Kidney epithelial cell (primary cell): ENCODE measurements at regions not wholly inside any gene's neighbourhood (a gene's known extent, or its start where the extent isn't known, plus 50 kb on each side); places are given as distances from the start of the nearest gene placed in this dataset.
"Not testable (repeated sequence)": the region's sequence is repeated elsewhere in the genome, so short reads cannot be mapped to it uniquely, and the experiment has no call there.

Source experiments
- DNase-seq: peaks from one replicate; pipeline ENCODE4 v3.0.0-alpha.2; 2010; ENCODE audit warnings: low read depth
- H3K27me3 ChIP-seq: 2 replicates; pipeline ENCODE4 v1.6.0; 2011; ENCODE audit warnings: low read length; ENCODE audit not compliant: control insufficient read depth, insufficient read depth
- H3K36me3 ChIP-seq: 2 replicates; pipeline ENCODE4 v1.5.1; 2011; ENCODE audit warnings: low read length; ENCODE audit not compliant: control insufficient read depth, insufficient read depth
- H3K4me3 ChIP-seq: 2 replicates; pipeline ENCODE4 v1.5.1; 2011; ENCODE audit warnings: low read depth, mild to moderate bottlenecking, control low read depth, low read length
- TF ChIP-seq, protein P1 (sequence below): IDR thresholded peaks from 2 replicates; pipeline ENCODE4 v1.5.1; 2011; ENCODE audit warnings: mild to moderate bottlenecking, moderate library complexity, low read length, control low read depth, inconsistent platforms; ENCODE audit not compliant: insufficient read depth, poor library complexity, severe bottlenecking

DNA sequence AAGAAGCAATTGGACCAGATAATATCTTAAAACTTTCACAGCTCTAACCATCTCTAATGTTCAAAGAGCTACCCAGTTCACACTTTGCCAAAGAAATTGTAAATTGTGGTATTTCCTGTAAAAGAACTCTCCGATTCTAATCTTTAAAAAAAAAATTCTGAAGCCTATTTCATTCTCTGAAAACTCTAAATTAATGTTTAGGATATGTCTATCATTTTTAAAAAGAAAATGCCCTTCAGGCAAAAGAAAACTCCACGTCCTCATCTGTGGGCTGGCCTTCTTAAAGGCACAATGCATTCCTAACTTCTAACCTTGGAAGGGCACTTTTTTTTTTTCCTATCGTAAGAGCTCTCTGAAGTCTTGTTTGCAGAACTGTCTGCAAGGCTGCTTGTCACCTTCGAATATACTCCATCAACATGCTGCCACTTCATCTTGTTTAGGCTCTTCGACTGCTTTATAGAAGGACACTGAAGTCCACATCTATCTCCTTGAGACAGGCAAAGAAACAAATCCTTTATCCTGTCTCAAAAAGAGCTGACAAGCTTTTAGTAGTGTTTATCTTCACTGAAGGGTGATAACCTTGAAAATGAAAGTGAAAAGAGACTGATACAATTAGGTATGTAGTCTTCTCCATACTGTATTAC, 124.3 kb upstream of the SLC39A10 start:
- no peak overlapping the region for H3K4me3 ChIP-seq
- DNase-seq = peak; percentile 5
- H3K36me3 ChIP-seq = no peaks in the 10 kb centered on the region
- no peaks in the 10 kb centered on the region for H3K27me3 ChIP-seq
- TF ChIP-seq, protein P1, sequence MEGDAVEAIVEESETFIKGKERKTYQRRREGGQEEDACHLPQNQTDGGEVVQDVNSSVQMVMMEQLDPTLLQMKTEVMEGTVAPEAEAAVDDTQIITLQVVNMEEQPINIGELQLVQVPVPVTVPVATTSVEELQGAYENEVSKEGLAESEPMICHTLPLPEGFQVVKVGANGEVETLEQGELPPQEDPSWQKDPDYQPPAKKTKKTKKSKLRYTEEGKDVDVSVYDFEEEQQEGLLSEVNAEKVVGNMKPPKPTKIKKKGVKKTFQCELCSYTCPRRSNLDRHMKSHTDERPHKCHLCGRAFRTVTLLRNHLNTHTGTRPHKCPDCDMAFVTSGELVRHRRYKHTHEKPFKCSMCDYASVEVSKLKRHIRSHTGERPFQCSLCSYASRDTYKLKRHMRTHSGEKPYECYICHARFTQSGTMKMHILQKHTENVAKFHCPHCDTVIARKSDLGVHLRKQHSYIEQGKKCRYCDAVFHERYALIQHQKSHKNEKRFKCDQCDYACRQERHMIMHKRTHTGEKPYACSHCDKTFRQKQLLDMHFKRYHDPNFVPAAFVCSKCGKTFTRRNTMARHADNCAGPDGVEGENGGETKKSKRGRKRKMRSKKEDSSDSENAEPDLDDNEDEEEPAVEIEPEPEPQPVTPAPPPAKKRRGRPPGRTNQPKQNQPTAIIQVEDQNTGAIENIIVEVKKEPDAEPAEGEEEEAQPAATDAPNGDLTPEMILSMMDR = no peak

GRCh38 chr2:195532255-195532627, 124.8 kb upstream of the SLC39A10 start:
- Histone ChIP-seq H3K27me3 (no peaks in the 10 kb centered on the region), H3K36me3 (no peaks in the 10 kb centered on the region), H3K4me3 (no peak overlapping the region)
- DNase-seq = no peak
- TF ChIP-seq, protein P1 = no peak

- TF ChIP-seq, protein P1 = no peak
- Histone ChIP-seq H3K4me3 (no peak overlapping the region), H3K27me3 (no peaks in the 10 kb centered on the region), H3K36me3 (no peaks in the 10 kb centered on the region)
- DNase-seq = peak; percentile 39
These were observed 125.3 kb upstream of the SLC39A10 start for GRCh38 chr2:195531754-195532153.

DNA sequence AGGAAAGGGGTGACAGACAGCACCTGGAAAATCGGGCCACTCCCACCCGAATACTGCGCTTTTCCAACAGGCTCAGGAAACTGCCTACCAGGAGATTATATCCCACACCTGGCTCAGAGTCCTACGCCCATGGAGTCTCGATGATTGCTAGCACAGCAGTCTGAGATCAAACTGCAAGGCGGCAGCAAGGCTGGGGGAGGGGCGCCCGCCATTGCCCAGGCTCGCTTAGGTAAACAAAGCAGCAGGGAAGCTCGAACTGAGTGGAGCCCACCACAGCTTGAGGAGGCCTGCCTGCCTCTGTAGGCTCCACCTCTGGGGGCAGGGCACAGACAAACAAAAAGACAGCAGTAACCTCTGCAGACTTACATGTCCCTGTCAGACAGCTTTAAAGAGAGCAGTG, 133.8 kb upstream of the SLC39A10 start:
- not testable (repeated sequence) for H3K4me3 ChIP-seq, H3K36me3 ChIP-seq, H3K27me3 ChIP-seq, DNase-seq

- DNase-seq = no peak
These were observed 135.4 kb upstream of the SLC39A10 start for GRCh38 chr2:195521589-195521988.

DNA sequence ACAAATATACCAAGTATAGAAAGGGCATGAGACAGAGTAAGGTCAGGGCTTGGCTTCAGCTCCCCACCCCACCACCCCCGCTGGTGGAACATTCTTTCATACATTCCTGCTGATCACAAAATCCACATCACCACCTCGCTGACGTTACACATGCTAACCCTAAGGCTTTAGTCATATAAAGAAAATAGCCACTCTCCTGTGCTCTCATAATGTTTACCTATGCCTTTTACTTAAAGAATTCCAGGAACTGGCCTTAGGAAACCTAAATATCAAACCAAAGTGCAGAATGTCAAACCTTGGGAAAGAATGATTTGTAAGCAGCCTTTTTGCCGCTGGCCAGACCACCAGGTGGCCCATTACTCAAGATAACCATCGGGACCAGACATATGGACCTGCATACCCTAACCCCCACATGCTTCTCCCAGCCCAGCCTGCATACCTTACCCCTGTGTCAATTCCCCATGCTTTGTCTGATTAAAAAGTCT, 136.3 kb upstream of the SLC39A10 start:
- peak; percentile 81 for DNase-seq
- no peaks in the 10 kb centered on the region for H3K36me3 ChIP-seq
- TF ChIP-seq, protein P1 = no peak
- H3K27me3 ChIP-seq = no peaks in the 10 kb centered on the region
- H3K4me3 ChIP-seq = no peak overlapping the region

More at GRCh38 chr2:195521589-195521988, 135.4 kb upstream of the SLC39A10 start:
- TF ChIP-seq, protein P1 = no peak
- no peak overlapping the region for H3K4me3 ChIP-seq
- no peaks in the 10 kb centered on the region for H3K36me3 ChIP-seq
- no peaks in the 10 kb centered on the region for H3K27me3 ChIP-seq
